HG02938 (cell line): ENCODE measurements at regions not wholly inside any gene's neighbourhood (a gene's known extent, or its start where the extent isn't known, plus 50 kb on each side); places are given as distances from the start of the nearest gene placed in this dataset.

Source experiments
- ATAC-seq: cut with Tn5 transposase; IDR thresholded peaks from one replicate; pipeline ENCODE4 v1.9.1; 2021; ENCODE audit warnings: mild to moderate bottlenecking, moderate library complexity; ENCODE audit not compliant: unreplicated experiment

- no peak for ATAC-seq
These were observed 317.6 kb upstream of the TSHZ2 start for GRCh38 chr20:52654567-52654966.

- no peak for ATAC-seq
These were observed 319.9 kb upstream of the TSHZ2 start for GRCh38 chr20:52652271-52652670.

GRCh38 chr20:52649727-52650126 lies 322.4 kb upstream of the TSHZ2 start:
- no peak for ATAC-seq

GRCh38 chr20:52645822-52646221 lies 326.3 kb upstream of the TSHZ2 start:
- ATAC-seq, result no peak

GRCh38 chr20:52643034-52643433 lies 329.1 kb upstream of the TSHZ2 start:
- ATAC-seq, result no peak

DNA sequence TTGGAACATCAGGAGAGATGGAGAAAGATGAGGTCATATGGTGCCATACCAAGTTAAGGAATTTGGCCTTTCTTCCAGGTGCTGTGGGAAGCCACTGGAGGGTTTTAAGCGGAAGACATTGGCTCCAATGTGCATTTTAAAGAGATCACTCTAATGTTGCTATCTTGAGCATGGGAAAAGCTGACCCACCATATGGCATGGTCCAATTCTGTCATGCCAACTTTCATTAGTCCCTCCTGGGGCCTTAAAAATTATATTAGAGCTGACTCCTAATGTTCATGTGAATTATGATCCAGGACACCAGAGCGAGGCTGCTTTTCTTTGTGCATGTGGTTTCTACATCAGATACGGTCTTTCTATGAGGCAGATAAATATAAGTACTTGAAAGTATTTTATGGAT lies 335.0 kb upstream of the TSHZ2 start:
- no peak for ATAC-seq

GRCh38 chr20:52631469-52631868 lies 340.7 kb upstream of the TSHZ2 start:
- no peak for ATAC-seq

DNA sequence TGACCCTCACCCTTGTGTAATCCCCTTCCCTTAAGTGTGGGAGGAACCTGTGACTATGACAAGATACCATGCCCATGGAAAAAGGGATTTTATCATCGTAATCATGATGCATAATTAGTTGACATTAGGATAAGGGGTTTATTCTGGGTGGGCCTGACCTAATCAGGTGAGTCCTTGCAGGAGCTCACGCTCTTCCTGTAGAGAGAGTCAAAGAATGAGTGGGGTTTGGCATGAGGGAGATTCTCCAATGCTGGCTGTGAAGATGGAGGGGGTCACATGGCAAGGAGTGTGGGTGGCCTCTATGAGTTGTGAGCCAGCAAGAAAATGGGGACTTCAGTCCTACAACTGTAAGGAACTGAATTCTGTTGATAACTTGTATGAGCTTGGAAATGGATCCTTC lies 342.0 kb upstream of the TSHZ2 start:
- ATAC-seq, result no peak

DNA sequence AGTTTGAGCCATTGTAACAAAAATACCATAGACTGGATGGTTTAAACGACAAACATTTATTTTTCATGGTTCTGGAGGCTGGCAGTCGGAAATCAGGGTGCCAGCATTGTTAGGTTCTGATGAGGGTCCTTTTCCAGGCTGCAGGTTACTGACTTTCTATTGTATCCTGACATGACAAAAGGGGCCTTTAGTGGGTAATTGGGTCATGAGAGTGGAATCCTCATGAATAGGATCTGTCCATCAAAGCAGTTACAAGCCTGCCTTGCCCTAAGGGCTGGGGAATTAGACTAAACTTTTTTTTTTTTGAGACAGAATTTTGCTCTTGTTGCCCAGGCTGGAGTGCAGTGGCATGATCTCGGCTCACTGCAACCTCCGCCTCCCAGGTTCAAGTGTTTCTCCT lies 347.9 kb upstream of the TSHZ2 start:
- ATAC-seq, result no peak

- no peak for ATAC-seq
These were observed 350.1 kb upstream of the TSHZ2 start for GRCh38 chr20:52622081-52622480.

GRCh38 chr20:52621401-52621800 lies 350.8 kb upstream of the TSHZ2 start:
- ATAC-seq, result no peak

- ATAC-seq, result no peak
These were observed 352.5 kb upstream of the TSHZ2 start for GRCh38 chr20:52619671-52620070.

- ATAC-seq, result no peak
These were observed 353.1 kb upstream of the TSHZ2 start for GRCh38 chr20:52619101-52619500.

DNA sequence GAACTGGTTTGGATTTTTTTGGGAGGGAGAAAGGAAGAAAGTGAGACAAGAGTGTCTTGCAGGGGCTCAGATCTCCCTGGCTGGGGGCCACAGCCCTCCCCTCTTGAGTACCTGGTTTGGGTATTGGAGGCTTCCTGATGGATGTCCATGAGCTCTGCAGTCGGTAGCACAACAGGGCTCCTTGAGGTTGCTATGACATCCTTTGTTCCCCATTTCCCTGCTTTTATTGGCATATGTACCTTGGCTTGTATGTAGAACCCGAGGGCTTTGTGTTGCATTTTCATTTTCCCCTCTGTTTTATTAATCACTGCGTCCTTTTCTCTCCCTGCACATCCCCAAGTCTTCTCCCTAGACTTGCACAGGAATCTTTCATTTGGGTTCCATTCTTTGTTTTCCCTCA lies 355.5 kb upstream of the TSHZ2 start:
- ATAC-seq, result no peak

DNA sequence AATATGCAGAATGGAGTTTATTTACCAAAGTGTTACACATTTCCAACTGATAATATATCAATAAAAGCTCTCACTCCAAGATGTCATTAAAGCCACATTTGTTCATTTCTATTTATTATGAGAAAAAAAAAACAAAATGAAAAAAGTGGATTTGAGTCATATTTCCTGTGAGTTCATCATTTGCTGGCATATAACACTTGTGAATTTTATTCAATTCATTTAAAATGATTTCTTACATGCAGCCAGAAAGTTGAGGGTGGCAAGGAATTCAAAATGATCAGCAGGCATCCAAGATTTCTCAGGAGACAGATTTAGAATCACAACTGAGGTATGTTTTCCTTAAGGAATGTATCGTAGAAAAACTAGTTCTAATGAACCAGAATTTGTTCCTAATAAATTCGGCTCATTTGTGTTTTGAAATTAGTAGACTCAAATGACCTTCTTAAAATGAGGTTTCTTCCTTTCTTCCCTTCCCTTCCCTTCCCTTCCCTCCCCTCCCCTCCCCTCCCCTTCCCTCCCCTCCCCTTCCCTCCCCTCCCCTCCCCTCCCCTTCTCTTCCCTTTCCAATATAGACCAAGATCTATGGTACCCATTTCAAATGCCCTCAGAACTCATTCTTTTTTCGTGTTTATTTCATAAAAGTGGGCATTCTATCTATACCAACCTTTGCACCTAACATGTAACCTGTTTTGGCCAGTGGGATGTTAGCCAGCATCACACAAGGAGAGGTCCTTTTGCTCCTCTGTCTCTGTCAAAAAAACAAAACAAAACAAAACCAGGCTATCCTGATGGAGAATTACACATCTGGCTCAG lies 357.9 kb upstream of the TSHZ2 start:
- no peak for ATAC-seq

DNA sequence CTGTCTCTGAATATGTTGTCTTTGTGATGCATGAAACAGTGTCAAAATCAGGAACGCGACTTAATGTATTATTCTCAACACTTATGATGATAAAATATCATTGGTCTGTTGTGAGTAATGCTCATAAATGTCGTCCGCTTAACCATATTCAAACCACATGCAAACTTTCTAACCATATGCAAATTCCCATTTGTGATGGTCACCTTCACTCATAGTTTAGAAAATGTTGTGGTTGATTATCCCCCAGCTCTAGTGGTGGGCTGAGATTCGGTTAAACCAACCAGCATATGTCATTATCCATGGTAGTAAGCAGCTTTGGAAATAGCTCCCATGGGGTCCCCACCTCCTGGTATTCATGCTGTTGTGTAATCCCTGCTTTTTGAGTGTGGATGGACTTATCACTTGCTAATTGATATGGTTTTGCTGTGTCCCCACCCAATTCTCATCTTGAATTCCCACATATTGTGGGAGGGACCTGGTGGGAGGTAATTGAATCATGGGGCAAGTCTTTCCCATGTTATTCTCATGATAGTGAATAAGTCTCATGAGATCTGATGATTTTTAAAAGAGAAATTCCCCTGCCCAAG lies 360.0 kb upstream of the TSHZ2 start:
- ATAC-seq, result no peak

DNA sequence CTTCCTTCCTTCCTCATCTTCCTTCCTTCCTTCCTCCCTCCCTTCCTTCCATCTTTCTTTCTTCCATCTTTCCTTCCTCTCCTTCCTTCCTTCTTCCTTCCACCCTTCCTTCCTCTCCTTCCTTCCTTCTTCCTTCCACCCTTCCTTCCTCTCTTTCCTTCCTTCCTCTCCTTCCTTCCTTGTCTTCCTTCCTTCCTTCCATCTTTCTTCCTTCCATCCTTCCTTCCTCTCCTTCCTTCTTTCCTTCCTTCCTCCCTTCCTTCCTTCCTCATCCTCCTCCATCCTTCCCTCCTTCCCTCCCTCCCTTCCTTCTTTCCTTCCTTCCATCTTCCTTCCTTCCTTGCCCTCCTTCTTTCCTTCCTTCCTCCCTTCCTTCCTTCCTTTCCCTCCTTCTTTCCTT lies 361.4 kb upstream of the TSHZ2 start:
- no peak for ATAC-seq

- no peak for ATAC-seq
These were observed 370.7 kb upstream of the TSHZ2 start for GRCh38 chr20:52601295-52601971.

DNA sequence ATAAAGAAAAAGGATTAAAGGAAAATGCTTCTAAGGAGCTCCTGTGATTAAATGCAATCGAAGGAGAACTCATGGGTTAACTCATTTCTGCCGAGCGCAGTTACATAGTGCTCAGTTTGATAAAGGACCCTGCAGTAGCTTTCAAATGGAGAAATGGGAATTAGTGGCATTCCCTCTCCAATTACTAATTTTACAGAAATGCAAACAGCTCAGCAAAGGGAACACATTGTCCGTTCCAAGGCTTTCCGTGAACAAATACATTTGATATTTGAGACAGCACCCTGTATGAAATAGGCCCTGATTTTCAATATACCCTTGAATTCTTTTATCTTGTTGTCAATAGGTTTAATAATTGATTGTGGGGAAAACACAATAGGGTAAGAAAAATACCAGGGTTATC lies 375.9 kb upstream of the TSHZ2 start:
- no peak for ATAC-seq

- no peak for ATAC-seq
These were observed 376.6 kb upstream of the TSHZ2 start for GRCh38 chr20:52595518-52595917.

GRCh38 chr20:52593654-52594053 lies 378.5 kb upstream of the TSHZ2 start:
- ATAC-seq, result no peak

DNA sequence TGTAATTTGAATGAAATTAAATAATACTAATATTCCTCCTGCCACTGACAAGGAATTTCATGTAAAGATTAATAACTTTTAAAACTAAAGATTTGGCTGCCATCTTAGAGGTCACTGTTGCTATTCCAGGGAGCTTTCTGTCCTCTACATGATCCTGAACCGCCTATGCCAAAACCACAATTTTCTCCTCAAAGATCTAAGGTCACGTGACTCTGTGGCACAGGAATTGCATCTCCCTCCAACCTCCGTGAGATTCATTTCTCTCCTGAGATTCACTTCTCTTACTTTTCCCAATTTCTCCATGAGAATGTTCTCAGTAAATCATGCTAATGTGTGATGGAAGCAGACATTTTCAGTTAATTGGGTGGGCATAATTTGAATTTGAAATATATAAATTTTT lies 379.6 kb upstream of the TSHZ2 start:
- ATAC-seq, result no peak
